BLaER1 (cell line): ENCODE measurements at regions not wholly inside any gene's neighbourhood (a gene's known extent, or its start where the extent isn't known, plus 50 kb on each side); places are given as distances from the start of the nearest gene placed in this dataset.

ENCODE experiments used
- H3K27ac ChIP-seq: shearing (Covaris generic); formaldehyde crosslinking; 2 replicates; pipeline ENCODE4 v1.8.1; 2022
- H3K27me3 ChIP-seq: shearing (Covaris generic); formaldehyde crosslinking; 2 replicates; pipeline ENCODE4 v1.8.1; 2022
- H3K36me3 ChIP-seq: shearing (Covaris generic); formaldehyde crosslinking; 2 replicates; pipeline ENCODE4 v1.8.1; 2022
- H3K4me1 ChIP-seq: shearing (Covaris generic); formaldehyde crosslinking; 2 replicates; pipeline ENCODE4 v1.8.1; 2022
- H3K4me2 ChIP-seq: shearing (Covaris generic); formaldehyde crosslinking; 2 replicates; pipeline ENCODE4 v1.8.1; 2022
- H3K4me3 ChIP-seq: shearing (Covaris generic); formaldehyde crosslinking; 2 replicates; pipeline ENCODE4 v1.8.1; 2022
- H3K9ac ChIP-seq: shearing (Covaris generic); formaldehyde crosslinking; 2 replicates; pipeline ENCODE4 v1.8.1; 2022
- H3K9me3 ChIP-seq: shearing (Covaris generic); formaldehyde crosslinking; 2 replicates; pipeline ENCODE4 v1.8.1; 2022
- H4K20me1 ChIP-seq: shearing (Covaris generic); formaldehyde crosslinking; 2 replicates; pipeline ENCODE4 v1.8.1; 2022
- Cebpa-rat ChIP-seq: shearing (Covaris generic); IDR thresholded peaks from 2 replicates; pipeline ENCODE4 v1.8.1; 2022

GRCh38 chr6:1542764-1543163 lies 67.0 kb upstream of the FOXC1 start:
- H3K27me3 ChIP-seq, result no peaks in the 10 kb centered on the region
- no peak overlapping the region for H3K27ac ChIP-seq
- no peak overlapping the region for H3K4me3 ChIP-seq
- H3K9ac ChIP-seq, result no peak overlapping the region
- no peak for TF ChIP-seq Cebpa-rat
- H3K4me2 ChIP-seq, result no peak overlapping the region
- H3K9me3 ChIP-seq, result peaks cover 7% of the 10 kb centered on the region; the same call in 1 of the 2 replicates
- no peaks in the 10 kb centered on the region for H3K4me1 ChIP-seq
- no peaks in the 10 kb centered on the region for H4K20me1 ChIP-seq
- peaks cover 9% of the 10 kb centered on the region; the same call in 1 of the 2 replicates for H3K36me3 ChIP-seq

- no peak for TF ChIP-seq Cebpa-rat
- Histone ChIP-seq H3K36me3 (peaks cover 10% of the 10 kb centered on the region; the same call in 1 of the 2 replicates), H3K4me3 (no peak overlapping the region), H3K9ac (no peak overlapping the region), H3K9me3 (peaks cover 7% of the 10 kb centered on the region; the same call in 1 of the 2 replicates), H3K4me1 (no peaks in the 10 kb centered on the region), H3K27me3 (no peaks in the 10 kb centered on the region), H4K20me1 (no peaks in the 10 kb centered on the region), H3K4me2 (no peak overlapping the region), H3K27ac (no peak overlapping the region)
These were observed 65.7 kb upstream of the FOXC1 start for GRCh38 chr6:1544000-1544399.

GRCh38 chr6:1544603-1545002 lies 65.1 kb upstream of the FOXC1 start:
- Histone ChIP-seq H4K20me1 (no peaks in the 10 kb centered on the region), H3K27ac (no peak overlapping the region), H3K4me1 (no peaks in the 10 kb centered on the region), H3K9me3 (peaks cover 7% of the 10 kb centered on the region; the same call in 1 of the 2 replicates), H3K27me3 (no peaks in the 10 kb centered on the region), H3K36me3 (peaks cover 10% of the 10 kb centered on the region; the same call in 1 of the 2 replicates), H3K9ac (no peak overlapping the region), H3K4me2 (no peak overlapping the region), H3K4me3 (no peak overlapping the region)
- no peak for TF ChIP-seq Cebpa-rat

GRCh38 chr6:1545654-1546053 lies 64.1 kb upstream of the FOXC1 start:
- Histone ChIP-seq H3K9ac (no peak overlapping the region), H3K36me3 (peaks cover 10% of the 10 kb centered on the region; the same call in 1 of the 2 replicates), H3K27ac (no peak overlapping the region), H3K27me3 (no peaks in the 10 kb centered on the region), H3K9me3 (peaks cover 7% of the 10 kb centered on the region; the same call in 1 of the 2 replicates), H3K4me3 (no peak overlapping the region), H3K4me1 (no peaks in the 10 kb centered on the region), H4K20me1 (no peaks in the 10 kb centered on the region), H3K4me2 (no peak overlapping the region)
- no peak for TF ChIP-seq Cebpa-rat

- Histone ChIP-seq H4K20me1 (no peaks in the 10 kb centered on the region), H3K27me3 (no peaks in the 10 kb centered on the region), H3K27ac (no peak overlapping the region), H3K36me3 (peaks cover 10% of the 10 kb centered on the region; the same call in 1 of the 2 replicates), H3K4me3 (no peak overlapping the region), H3K4me1 (no peaks in the 10 kb centered on the region), H3K9me3 (peaks cover 4% of the 10 kb centered on the region; the same call in 1 of the 2 replicates), H3K9ac (no peak overlapping the region), H3K4me2 (no peak overlapping the region)
- TF ChIP-seq Cebpa-rat, result no peak
These were observed 61.9 kb upstream of the FOXC1 start for GRCh38 chr6:1547785-1548184.

- H3K27me3 ChIP-seq, result no peaks in the 10 kb centered on the region
- H3K36me3 ChIP-seq, result peaks cover 6% of the 10 kb centered on the region; the same call in 1 of the 2 replicates
- H3K27ac ChIP-seq, result no peak overlapping the region
- no peak overlapping the region for H3K9ac ChIP-seq
- no peak overlapping the region for H3K4me3 ChIP-seq
- H3K9me3 ChIP-seq, result peaks cover 11% of the 10 kb centered on the region; the same call in 1 of the 2 replicates
- H3K4me1 ChIP-seq, result peaks cover 24% of the 10 kb centered on the region
- H3K4me2 ChIP-seq, result no peak overlapping the region
- no peaks in the 10 kb centered on the region for H4K20me1 ChIP-seq
- TF ChIP-seq Cebpa-rat, result 0 out of 2 replicates have a peak, but pooled peaks have one; percentile 23
These were observed 58.5 kb upstream of the FOXC1 start for GRCh38 chr6:1551249-1551648.

GRCh38 chr6:1552296-1552761 lies 57.4 kb upstream of the FOXC1 start:
- no peak overlapping the region for H3K9ac ChIP-seq
- H3K27me3 ChIP-seq, result no peaks in the 10 kb centered on the region

GRCh38 chr6:1553562-1554083 lies 56.1 kb upstream of the FOXC1 start:
- Histone ChIP-seq H3K27ac (no peak overlapping the region), H4K20me1 (no peaks in the 10 kb centered on the region), H3K4me3 (peak overlapping the region; percentile 63; the same call in 1 of the 2 replicates), H3K27me3 (no peaks in the 10 kb centered on the region), H3K9me3 (peaks cover 11% of the 10 kb centered on the region; the same call in 1 of the 2 replicates), H3K36me3 (no peaks in the 10 kb centered on the region), H3K4me2 (peak overlapping the region; percentile 74), H3K4me1 (peaks cover 24% of the 10 kb centered on the region), H3K9ac (no peak overlapping the region)
- TF ChIP-seq Cebpa-rat, result no peak

More at GRCh38 chr6:1552296-1552761, 57.4 kb upstream of the FOXC1 start:
- no peak for TF ChIP-seq Cebpa-rat
- Histone ChIP-seq H3K27ac (no peak overlapping the region), H3K4me3 (no peak overlapping the region), H3K4me2 (no peak overlapping the region), H3K36me3 (peaks cover 6% of the 10 kb centered on the region; the same call in 1 of the 2 replicates), H3K4me1 (peaks cover 24% of the 10 kb centered on the region), H4K20me1 (no peaks in the 10 kb centered on the region), H3K9me3 (peaks cover 11% of the 10 kb centered on the region; the same call in 1 of the 2 replicates)

- Histone ChIP-seq H3K4me3 (peak overlapping the region; percentile 63), H3K36me3 (no peaks in the 10 kb centered on the region), H3K4me1 (peaks cover 24% of the 10 kb centered on the region), H4K20me1 (no peaks in the 10 kb centered on the region), H3K27ac (peak overlapping the region; percentile 74), H3K27me3 (no peaks in the 10 kb centered on the region), H3K9me3 (peaks cover 11% of the 10 kb centered on the region; the same call in 1 of the 2 replicates), H3K9ac (peak overlapping the region; percentile 71), H3K4me2 (peak overlapping the region; percentile 74)
- no peak for TF ChIP-seq Cebpa-rat
These were observed 55.6 kb upstream of the FOXC1 start for GRCh38 chr6:1554141-1554475.

GRCh38 chr6:1554476-1555310 lies 55.0 kb upstream of the FOXC1 start:
- Histone ChIP-seq H3K27me3 (no peaks in the 10 kb centered on the region), H3K4me2 (peak overlapping the region; percentile 74), H3K27ac (peak overlapping the region; percentile 74), H3K9ac (peak overlapping the region; percentile 71), H3K36me3 (no peaks in the 10 kb centered on the region), H3K4me3 (peak overlapping the region; percentile 63), H4K20me1 (no peaks in the 10 kb centered on the region), H3K4me1 (peaks cover 24% of the 10 kb centered on the region), H3K9me3 (peaks cover 11% of the 10 kb centered on the region; the same call in 1 of the 2 replicates)
- TF ChIP-seq Cebpa-rat, result no peak
